ENCODE measurements at regions not wholly inside any gene's neighbourhood (a gene's known extent, or its start where the extent isn't known, plus 50 kb on each side); places are given as distances from the start of the nearest gene placed in this dataset.

DNA sequence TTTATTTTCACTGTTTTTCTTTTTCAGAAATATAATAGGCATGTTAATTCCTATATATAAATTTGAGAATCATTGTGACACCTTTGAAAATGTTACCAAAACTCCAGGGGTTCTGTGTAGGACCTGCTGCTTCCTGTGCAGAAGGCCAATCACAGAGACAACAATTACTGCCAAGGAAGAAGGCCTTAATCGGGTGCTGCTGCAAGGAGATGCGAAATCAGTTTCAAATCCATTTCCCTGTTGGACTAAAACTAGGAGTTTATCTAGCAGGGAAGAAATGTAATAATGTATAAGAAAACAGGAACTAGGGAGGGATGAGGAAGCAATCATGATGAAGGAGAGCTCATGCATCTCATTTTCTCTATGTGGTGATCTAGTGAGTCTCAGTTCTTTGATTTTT, 209.7 kb upstream of the NUDT12 start:
- no TSS peak for BruUV-seq (replicated peaks)
- CTCF ChIA-PET = no interaction called here
- H3K4me1 Mint-ChIP-seq (ENCODE audit: low read depth, unreplicated experiment) = no peaks in the 10 kb centered on the region
- H3K9me3 Mint-ChIP-seq (ENCODE audit: low read depth, unreplicated experiment) = peaks cover 8% of the 10 kb centered on the region
- intact Hi-C loops (cut with micrococcal nuclease; ENCODE audit: unreplicated experiment) = no loop called here
- no peak for DNase-seq
- H3K27me3 Mint-ChIP-seq (ENCODE audit: unreplicated experiment) = no peaks in the 10 kb centered on the region
- no peak for TF ChIP-seq CTCF (IDR thresholded peaks at IDR 0.05; ENCODE audit: unreplicated experiment)
- no peaks in the 10 kb centered on the region for H3K36me3 Mint-ChIP-seq (ENCODE audit: insufficient read depth, unreplicated experiment)
- no peak overlapping the region for H3K27ac Mint-ChIP-seq (ENCODE audit: unreplicated experiment)
- H3K4me3 Mint-ChIP-seq (ENCODE audit: low read depth, unreplicated experiment) = no peak overlapping the region

GRCh38 chr5:103764403-103764802, 201.8 kb upstream of the NUDT12 start:
- no TSS peak for BruUV-seq (replicated peaks)
- no peaks in the 10 kb centered on the region for H3K4me1 Mint-ChIP-seq (ENCODE audit: low read depth, unreplicated experiment)
- no peak for TF ChIP-seq CTCF (IDR thresholded peaks at IDR 0.05; ENCODE audit: unreplicated experiment)
- H3K27me3 Mint-ChIP-seq (ENCODE audit: unreplicated experiment) = no peaks in the 10 kb centered on the region
- DNase-seq = no peak
- intact Hi-C loops (cut with micrococcal nuclease; ENCODE audit: unreplicated experiment) = no loop called here
- no peak overlapping the region for H3K4me3 Mint-ChIP-seq (ENCODE audit: low read depth, unreplicated experiment)
- CTCF ChIA-PET = no interaction called here
- H3K9me3 Mint-ChIP-seq (ENCODE audit: low read depth, unreplicated experiment) = peaks cover 3% of the 10 kb centered on the region
- no peak overlapping the region for H3K27ac Mint-ChIP-seq (ENCODE audit: unreplicated experiment)
- H3K36me3 Mint-ChIP-seq (ENCODE audit: insufficient read depth, unreplicated experiment) = no peaks in the 10 kb centered on the region

- H3K4me1 Mint-ChIP-seq (ENCODE audit: low read depth, unreplicated experiment) = no peaks in the 10 kb centered on the region
- TF ChIP-seq CTCF (IDR thresholded peaks at IDR 0.05; ENCODE audit: unreplicated experiment) = no peak
- BruUV-seq (replicated peaks) = no TSS peak
- no peak overlapping the region for H3K4me3 Mint-ChIP-seq (ENCODE audit: low read depth, unreplicated experiment)
- DNase-seq = no peak
- H3K36me3 Mint-ChIP-seq (ENCODE audit: insufficient read depth, unreplicated experiment) = no peaks in the 10 kb centered on the region
- CTCF ChIA-PET = no interaction called here
- no peaks in the 10 kb centered on the region for H3K9me3 Mint-ChIP-seq (ENCODE audit: low read depth, unreplicated experiment)
- no peak overlapping the region for H3K27ac Mint-ChIP-seq (ENCODE audit: unreplicated experiment)
- H3K27me3 Mint-ChIP-seq (ENCODE audit: unreplicated experiment) = no peaks in the 10 kb centered on the region
- intact Hi-C loops (cut with micrococcal nuclease; ENCODE audit: unreplicated experiment) = no loop called here
These were observed 196.4 kb upstream of the NUDT12 start for GRCh38 chr5:103758996-103759395.

DNA sequence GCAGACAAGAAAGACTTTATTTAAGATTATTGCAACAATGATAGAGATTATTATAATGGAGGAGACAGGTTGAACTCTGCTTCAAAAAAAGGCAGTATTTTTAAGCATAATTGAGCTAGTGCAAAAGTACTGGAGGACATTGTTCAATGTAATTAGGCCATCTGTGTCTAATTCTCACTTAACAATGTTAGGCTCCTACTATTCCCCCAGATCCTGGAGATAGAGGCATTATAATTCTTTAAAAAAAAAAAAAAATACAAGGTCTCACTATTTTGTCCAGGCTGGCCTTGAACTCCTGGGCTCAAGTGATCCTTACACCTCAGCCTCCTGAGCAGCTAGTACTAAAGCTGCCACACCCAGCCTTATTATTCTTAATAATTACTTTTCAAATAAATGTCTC, 193.4 kb upstream of the NUDT12 start:
- intact Hi-C loops (cut with micrococcal nuclease; ENCODE audit: unreplicated experiment) = no loop called here
- Mint-ChIP-seq H3K9me3 (ENCODE audit: low read depth, unreplicated experiment) (no peaks in the 10 kb centered on the region), H3K27ac (ENCODE audit: unreplicated experiment) (no peak overlapping the region), H3K4me1 (ENCODE audit: low read depth, unreplicated experiment) (no peaks in the 10 kb centered on the region), H3K27me3 (ENCODE audit: unreplicated experiment) (no peaks in the 10 kb centered on the region), H3K36me3 (ENCODE audit: insufficient read depth, unreplicated experiment) (no peaks in the 10 kb centered on the region), H3K4me3 (ENCODE audit: low read depth, unreplicated experiment) (no peak overlapping the region)
- CTCF ChIA-PET = interaction anchor here (0.7 kb wide), 1 partner anchor 1777 kb away, joined by 4 read pairs; no protein-coding TSS in a partner anchor
- BruUV-seq (replicated peaks) = no TSS peak
- no peak for TF ChIP-seq CTCF (IDR thresholded peaks at IDR 0.05; ENCODE audit: unreplicated experiment)
- no peak for DNase-seq

All from Calu3 (cell line).